MM.1S (cell line): ENCODE measurements at regions not wholly inside any gene's neighbourhood (a gene's known extent, or its start where the extent isn't known, plus 50 kb on each side); places are given as distances from the start of the nearest gene placed in this dataset.

ENCODE experiments used
- EZH2phosphoT487 ChIP-seq: fragments of 300-600 bp; sonication (generic); IDR thresholded peaks from 2 replicates; pipeline ENCODE4 v1.6.1; 2018; ENCODE audit warnings: antibody characterized with exemption, low read length
- TF ChIP-seq, protein P1 (sequence below): fragments of 300-600 bp; sonication (generic); IDR thresholded peaks from 2 replicates; pipeline ENCODE4 v1.5.1; 2016; ENCODE audit warnings: antibody characterized with exemption, low read length, mixed read lengths

DNA sequence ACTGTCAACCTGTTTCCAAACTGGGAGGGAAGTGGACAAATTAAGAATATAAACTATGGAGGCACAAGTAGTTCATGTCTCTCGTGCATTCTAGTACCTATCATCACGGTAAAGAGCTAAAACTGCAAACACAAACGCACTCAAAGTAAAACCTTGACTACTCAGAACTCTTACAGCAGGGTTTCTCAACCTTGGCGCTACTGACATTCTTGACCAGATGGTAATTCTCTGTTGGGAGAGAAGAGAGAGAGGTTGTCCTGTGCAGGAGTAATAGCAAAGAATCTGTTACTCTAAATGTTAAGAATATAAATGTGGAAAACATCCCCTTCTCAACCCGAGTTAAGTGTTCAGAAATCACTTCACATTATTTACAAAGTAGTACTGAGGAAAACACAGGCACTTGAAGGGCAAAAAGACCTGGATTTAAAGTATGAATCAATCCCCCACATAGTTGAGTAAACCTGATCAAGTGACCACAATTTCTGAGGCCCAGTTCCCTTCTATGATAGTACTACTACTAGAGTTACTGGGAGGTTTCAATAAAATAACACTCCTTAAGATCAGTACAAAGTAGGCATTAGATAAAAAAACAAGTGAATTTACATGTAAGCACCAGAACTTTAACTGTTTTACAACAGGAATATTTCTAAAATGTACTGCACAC is 73.1 kb upstream of the ARHGAP32 start:
- TF ChIP-seq EZH2phosphoT487 = no peak
- TF ChIP-seq, protein P1, sequence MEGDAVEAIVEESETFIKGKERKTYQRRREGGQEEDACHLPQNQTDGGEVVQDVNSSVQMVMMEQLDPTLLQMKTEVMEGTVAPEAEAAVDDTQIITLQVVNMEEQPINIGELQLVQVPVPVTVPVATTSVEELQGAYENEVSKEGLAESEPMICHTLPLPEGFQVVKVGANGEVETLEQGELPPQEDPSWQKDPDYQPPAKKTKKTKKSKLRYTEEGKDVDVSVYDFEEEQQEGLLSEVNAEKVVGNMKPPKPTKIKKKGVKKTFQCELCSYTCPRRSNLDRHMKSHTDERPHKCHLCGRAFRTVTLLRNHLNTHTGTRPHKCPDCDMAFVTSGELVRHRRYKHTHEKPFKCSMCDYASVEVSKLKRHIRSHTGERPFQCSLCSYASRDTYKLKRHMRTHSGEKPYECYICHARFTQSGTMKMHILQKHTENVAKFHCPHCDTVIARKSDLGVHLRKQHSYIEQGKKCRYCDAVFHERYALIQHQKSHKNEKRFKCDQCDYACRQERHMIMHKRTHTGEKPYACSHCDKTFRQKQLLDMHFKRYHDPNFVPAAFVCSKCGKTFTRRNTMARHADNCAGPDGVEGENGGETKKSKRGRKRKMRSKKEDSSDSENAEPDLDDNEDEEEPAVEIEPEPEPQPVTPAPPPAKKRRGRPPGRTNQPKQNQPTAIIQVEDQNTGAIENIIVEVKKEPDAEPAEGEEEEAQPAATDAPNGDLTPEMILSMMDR = no peak
